ENCODE measurements at regions not wholly inside any gene's neighbourhood (a gene's known extent, or its start where the extent isn't known, plus 50 kb on each side); places are given as distances from the start of the nearest gene placed in this dataset.

DNA sequence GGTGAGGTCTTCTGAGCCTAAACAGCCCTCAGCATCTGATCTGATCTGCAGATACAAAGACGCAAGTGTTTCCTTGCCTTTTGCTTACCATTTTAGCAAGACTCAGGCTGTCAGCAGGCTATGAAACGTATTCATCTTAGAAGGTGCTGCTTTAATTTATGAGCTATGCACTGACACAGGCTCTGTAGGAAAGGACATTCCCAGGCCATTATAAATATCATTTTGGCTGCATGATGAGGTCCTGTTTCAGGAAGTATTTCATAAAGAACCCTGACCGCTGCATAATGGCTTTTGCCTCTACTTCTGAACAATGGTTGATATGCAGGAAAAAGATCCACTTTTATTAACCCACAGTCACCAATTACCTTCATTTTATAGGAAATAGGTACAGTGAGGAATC lies 98.4 kb upstream of the CAST start:
- TF ChIP-seq, protein P1, sequence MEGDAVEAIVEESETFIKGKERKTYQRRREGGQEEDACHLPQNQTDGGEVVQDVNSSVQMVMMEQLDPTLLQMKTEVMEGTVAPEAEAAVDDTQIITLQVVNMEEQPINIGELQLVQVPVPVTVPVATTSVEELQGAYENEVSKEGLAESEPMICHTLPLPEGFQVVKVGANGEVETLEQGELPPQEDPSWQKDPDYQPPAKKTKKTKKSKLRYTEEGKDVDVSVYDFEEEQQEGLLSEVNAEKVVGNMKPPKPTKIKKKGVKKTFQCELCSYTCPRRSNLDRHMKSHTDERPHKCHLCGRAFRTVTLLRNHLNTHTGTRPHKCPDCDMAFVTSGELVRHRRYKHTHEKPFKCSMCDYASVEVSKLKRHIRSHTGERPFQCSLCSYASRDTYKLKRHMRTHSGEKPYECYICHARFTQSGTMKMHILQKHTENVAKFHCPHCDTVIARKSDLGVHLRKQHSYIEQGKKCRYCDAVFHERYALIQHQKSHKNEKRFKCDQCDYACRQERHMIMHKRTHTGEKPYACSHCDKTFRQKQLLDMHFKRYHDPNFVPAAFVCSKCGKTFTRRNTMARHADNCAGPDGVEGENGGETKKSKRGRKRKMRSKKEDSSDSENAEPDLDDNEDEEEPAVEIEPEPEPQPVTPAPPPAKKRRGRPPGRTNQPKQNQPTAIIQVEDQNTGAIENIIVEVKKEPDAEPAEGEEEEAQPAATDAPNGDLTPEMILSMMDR (conservative IDR thresholded peaks at IDR 0.05): no peak
- no peak overlapping the region for H3K27ac ChIP-seq

DNA sequence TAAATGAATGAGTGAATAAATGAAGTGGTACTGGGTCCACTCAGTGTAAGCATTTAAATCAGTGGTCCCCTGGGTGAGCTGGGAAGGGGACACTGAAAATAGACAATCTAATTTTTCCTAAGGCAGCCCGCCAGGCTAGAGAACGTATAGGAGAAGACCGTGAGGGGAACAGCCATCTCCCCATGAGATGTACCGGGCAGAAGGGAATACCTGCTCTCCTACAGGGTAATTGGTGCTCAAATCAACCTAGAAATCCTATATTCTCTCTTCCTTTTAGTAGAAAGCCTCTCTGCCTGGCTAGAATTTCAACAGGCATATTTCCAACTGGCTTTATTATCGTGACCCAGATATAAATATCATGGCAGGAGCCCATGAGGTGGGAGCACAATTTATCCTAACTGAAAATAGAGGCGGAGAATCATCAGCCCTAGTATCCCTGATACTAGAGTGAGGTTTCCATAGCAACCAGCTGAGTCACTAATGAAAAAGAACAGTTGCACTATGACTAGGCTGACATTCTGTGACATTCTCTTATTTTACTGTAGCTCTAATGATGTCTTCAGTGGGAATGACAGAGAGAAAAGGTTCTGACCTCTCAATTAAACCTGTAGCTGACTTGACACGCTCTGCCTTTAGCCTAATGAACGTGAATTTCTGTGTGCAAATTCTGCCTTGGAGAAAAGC lies 96.5 kb upstream of the CAST start:
- H3K27ac ChIP-seq: no peak overlapping the region
- TF ChIP-seq, protein P1 (conservative IDR thresholded peaks at IDR 0.05): no peak

DNA sequence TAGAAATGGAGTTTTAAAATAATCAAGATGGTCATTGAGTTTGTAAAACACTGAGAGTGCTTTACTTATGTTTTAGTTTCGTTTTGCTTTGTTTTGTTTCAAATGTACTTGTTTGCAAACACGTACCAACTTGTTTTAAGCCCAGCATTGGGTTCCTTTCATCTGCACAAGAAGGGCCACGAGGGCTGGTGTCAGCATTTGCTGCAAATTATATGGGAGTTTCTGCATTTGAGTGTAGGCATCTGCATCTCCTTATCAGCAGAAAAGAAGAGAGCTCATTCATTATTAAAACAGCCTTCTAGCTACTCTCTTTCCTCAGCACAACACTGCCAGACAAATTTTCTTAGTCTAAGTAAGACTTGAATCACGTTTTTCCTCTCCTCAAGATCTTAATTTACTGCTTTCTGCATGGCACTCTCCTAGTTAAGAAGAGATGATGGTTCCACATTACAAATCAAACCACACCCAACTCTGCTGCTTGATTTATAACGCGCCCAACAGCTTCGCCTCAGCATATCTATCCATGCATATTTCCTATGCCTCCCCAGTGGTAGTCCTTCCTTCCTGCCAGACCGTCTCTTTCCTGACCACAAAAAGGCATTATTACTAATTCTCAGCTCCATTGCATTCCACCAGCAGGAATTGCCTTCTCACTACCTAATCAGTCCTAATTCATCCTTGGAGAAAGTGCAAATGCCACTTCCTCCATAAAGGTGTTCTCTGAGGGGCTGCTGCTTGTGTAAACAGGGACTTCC lies 95.2 kb upstream of the CAST start:
- no peak overlapping the region for H3K27ac ChIP-seq

DNA sequence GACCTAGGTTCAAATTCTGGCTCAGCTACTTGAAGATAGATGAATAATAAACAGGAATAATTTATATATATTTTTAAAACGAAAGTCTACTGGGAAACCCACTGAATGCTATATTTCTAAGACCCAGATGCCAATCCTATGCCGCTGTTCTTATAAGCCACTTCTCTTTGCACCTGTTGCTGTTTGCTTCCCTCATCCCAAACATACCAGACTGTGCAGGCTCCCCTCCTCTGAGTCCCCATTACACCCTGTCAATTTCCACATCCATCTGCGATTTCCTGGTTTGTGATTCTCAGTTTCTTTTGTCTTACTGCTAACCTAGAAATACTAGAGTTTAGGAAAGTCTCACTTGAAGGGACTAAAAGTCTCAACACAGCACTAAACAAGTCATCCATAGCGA lies 92.8 kb upstream of the CAST start:
- TF ChIP-seq, protein P1 (conservative IDR thresholded peaks at IDR 0.05): no peak
- H3K27ac ChIP-seq: no peak overlapping the region

More for the DNA sequence above, 95.2 kb upstream of the CAST start:
- TF ChIP-seq, protein P1 (conservative IDR thresholded peaks at IDR 0.05): no peak

DNA sequence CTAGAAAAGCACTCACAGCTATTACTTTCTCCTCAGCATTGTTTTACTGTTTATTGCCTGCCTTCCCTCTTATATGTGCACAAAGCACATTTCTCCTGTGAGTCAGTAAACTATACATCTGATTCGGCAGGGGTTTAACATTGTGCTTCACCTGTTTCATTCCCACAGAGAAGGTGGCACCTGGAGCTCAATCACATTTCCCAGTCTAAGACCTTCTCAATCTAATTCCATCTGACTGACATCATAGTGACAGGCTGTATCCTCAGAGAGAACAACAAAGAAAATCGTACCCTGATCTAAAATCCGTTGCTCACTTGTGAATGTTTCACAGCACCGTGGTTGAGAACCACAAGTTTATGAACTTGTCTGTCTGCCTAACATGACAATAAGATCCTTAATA lies 92.4 kb upstream of the CAST start:
- no peak overlapping the region for H3K27ac ChIP-seq
- TF ChIP-seq, protein P1 (conservative IDR thresholded peaks at IDR 0.05): no peak

DNA sequence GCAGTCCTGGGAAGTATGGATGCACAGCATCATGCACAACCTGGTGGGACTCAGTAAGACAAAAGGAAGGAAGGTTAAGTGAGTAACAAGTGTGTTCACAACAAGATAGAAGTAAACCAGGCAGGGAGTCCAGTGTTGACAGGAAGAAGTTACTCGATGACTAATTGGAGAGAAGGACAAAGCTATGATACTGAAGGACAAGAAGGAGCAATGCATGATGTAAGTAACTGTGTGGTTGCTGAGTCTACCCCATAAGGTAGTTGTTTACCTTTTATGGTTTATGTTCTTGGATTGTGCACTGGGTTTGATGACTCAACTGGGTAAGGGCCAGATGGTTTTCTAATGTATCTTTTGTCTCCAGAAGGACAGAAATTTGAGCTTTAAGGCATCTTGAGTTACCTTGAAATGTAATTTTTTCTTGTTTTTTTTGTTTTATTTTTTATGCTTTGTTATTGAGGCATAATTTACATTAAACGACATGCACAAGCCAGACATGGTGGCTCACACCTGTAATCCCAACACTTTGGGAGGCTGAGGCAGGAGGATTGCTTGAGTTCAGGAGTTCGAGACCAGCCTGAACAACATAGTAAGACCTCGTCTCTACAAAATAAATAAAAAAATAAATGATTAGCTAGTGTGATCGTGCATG lies 89.2 kb upstream of the CAST start:
- TF ChIP-seq, protein P1 (conservative IDR thresholded peaks at IDR 0.05): no peak
- no peak overlapping the region for H3K27ac ChIP-seq

DNA sequence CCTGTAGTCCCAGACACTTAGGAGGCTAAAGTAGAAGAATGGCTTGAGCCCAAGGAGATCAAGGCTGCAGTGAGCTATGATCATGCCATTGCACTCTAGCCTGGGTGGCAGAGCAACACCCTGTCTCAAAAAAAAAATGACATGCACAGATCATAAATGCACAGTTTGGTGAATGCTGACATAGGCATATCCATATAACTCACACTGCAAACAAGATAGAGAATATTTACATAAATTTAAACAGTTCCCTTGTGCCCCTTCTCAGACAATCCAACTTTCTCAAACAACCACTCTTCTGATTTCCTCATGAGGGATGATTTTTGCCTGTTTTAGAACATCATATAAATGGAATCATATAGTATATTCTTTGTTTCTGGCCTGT lies 88.7 kb upstream of the CAST start:
- TF ChIP-seq, protein P1 (conservative IDR thresholded peaks at IDR 0.05): no peak
- no peak overlapping the region for H3K27ac ChIP-seq

Measured in VCaP (cell line).